NT2/D1 (cell line): ENCODE measurements at regions not wholly inside any gene's neighbourhood (a gene's known extent, or its start where the extent isn't known, plus 50 kb on each side); places are given as distances from the start of the nearest gene placed in this dataset.

Experiments used
- DNase-seq: peaks from one replicate; pipeline ENCODE4 v3.0.0-alpha.2; 2011; ENCODE audit warnings: low read depth, low spot score
- H3K27me3 ChIP-seq: 2 replicates; pipeline ENCODE4 v1.6.0; 2011; ENCODE audit warnings: mild to moderate bottlenecking; ENCODE audit not compliant: insufficient read length, insufficient read depth
- H3K36me3 ChIP-seq: 2 replicates; pipeline ENCODE4 v1.6.1; 2011; ENCODE audit warnings: mild to moderate bottlenecking, low read length, mixed read lengths; ENCODE audit not compliant: insufficient read depth, insufficient read length
- H3K4me1 ChIP-seq: 2 replicates; pipeline ENCODE4 v1.5.1; 2011; ENCODE audit not compliant: insufficient read depth, insufficient read length
- H3K4me3 ChIP-seq: 2 replicates; pipeline ENCODE4 v1.5.1; 2011; ENCODE audit warnings: low read depth; ENCODE audit not compliant: insufficient read length
- H3K9ac ChIP-seq: 2 replicates; pipeline ENCODE4 v1.6.0; 2011; ENCODE audit warnings: low read depth; ENCODE audit not compliant: insufficient read length
- H3K9me3 ChIP-seq: 2 replicates; pipeline ENCODE4 v1.5.1; 2011; ENCODE audit warnings: mild to moderate bottlenecking, low read length; ENCODE audit not compliant: insufficient read depth
- SUZ12 ChIP-seq: IDR thresholded peaks from 2 replicates; pipeline ENCODE4 v1.6.1; 2011; ENCODE audit not compliant: insufficient read length, insufficient read depth; ENCODE audit errors: extremely low read depth
- YY1 ChIP-seq: IDR thresholded peaks from 2 replicates; pipeline ENCODE4 v1.6.1; 2011; ENCODE audit not compliant: insufficient read length, insufficient read depth
- ZNF274 ChIP-seq: IDR thresholded peaks from 2 replicates; pipeline ENCODE4 v1.6.1; 2011; ENCODE audit warnings: mild to moderate bottlenecking, low read depth, low read length

- Histone ChIP-seq H3K9me3 (peaks cover 12% of the 10 kb centered on the region; the same call in 1 of the 2 replicates), H3K4me3 (no peak overlapping the region), H3K4me1 (peaks cover 2% of the 10 kb centered on the region), H3K9ac (no peak overlapping the region), H3K27me3 (no peaks in the 10 kb centered on the region), H3K36me3 (no peaks in the 10 kb centered on the region)
- DNase-seq = no peak
- TF ChIP-seq SUZ12 = no peak
- no peak for TF ChIP-seq ZNF274
- no peak for TF ChIP-seq YY1
Observed at GRCh38 chr14:86279405-86279804, 749.5 kb downstream of the FLRT2 start.

- H3K27me3 ChIP-seq = no peaks in the 10 kb centered on the region
- H3K36me3 ChIP-seq = no peaks in the 10 kb centered on the region
- no peak for TF ChIP-seq SUZ12
- no peak for TF ChIP-seq ZNF274
- TF ChIP-seq YY1 = no peak
- H3K4me3 ChIP-seq = no peak overlapping the region
- H3K4me1 ChIP-seq = no peaks in the 10 kb centered on the region
- no peaks in the 10 kb centered on the region for H3K9me3 ChIP-seq
- H3K9ac ChIP-seq = no peak overlapping the region
- DNase-seq = no peak
Observed at GRCh38 chr14:86257973-86258372, 728.0 kb downstream of the FLRT2 start.

GRCh38 chr14:86243158-86243557 lies 713.2 kb downstream of the FLRT2 start:
- no peaks in the 10 kb centered on the region for H3K9me3 ChIP-seq
- TF ChIP-seq ZNF274 (no peak), SUZ12 (no peak), YY1 (no peak)
- no peak overlapping the region for H3K4me3 ChIP-seq
- no peaks in the 10 kb centered on the region for H3K36me3 ChIP-seq
- no peak overlapping the region for H3K9ac ChIP-seq
- no peaks in the 10 kb centered on the region for H3K4me1 ChIP-seq
- DNase-seq = no peak
- no peaks in the 10 kb centered on the region for H3K27me3 ChIP-seq

GRCh38 chr14:86237733-86238132 lies 707.8 kb downstream of the FLRT2 start:
- H3K9me3 ChIP-seq = no peaks in the 10 kb centered on the region
- TF ChIP-seq SUZ12 (no peak), YY1 (no peak), ZNF274 (no peak)
- no peaks in the 10 kb centered on the region for H3K27me3 ChIP-seq
- DNase-seq = no peak
- no peak overlapping the region for H3K9ac ChIP-seq
- no peak overlapping the region for H3K4me3 ChIP-seq
- H3K4me1 ChIP-seq = no peaks in the 10 kb centered on the region
- H3K36me3 ChIP-seq = no peaks in the 10 kb centered on the region

GRCh38 chr14:86221755-86222154 lies 691.8 kb downstream of the FLRT2 start:
- Histone ChIP-seq H3K36me3 (no peaks in the 10 kb centered on the region), H3K4me1 (no peaks in the 10 kb centered on the region), H3K9ac (no peak overlapping the region), H3K27me3 (no peaks in the 10 kb centered on the region), H3K9me3 (no peaks in the 10 kb centered on the region), H3K4me3 (no peak overlapping the region)
- no peak for DNase-seq
- TF ChIP-seq SUZ12 (no peak), YY1 (no peak), ZNF274 (no peak)

- Histone ChIP-seq H3K9ac (no peak overlapping the region), H3K36me3 (no peaks in the 10 kb centered on the region), H3K9me3 (no peaks in the 10 kb centered on the region), H3K4me1 (no peaks in the 10 kb centered on the region), H3K4me3 (no peak overlapping the region), H3K27me3 (no peaks in the 10 kb centered on the region)
- TF ChIP-seq ZNF274 = no peak
- TF ChIP-seq SUZ12 = no peak
- TF ChIP-seq YY1 = no peak
- DNase-seq = peak; percentile 46
Observed at GRCh38 chr14:86221000-86221399, 691.1 kb downstream of the FLRT2 start.

GRCh38 chr14:86217523-86217922 lies 687.6 kb downstream of the FLRT2 start:
- H3K9me3 ChIP-seq = no peaks in the 10 kb centered on the region
- no peaks in the 10 kb centered on the region for H3K27me3 ChIP-seq
- TF ChIP-seq ZNF274 (no peak), YY1 (no peak), SUZ12 (no peak)
- DNase-seq = no peak
- H3K4me1 ChIP-seq = no peaks in the 10 kb centered on the region
- H3K9ac ChIP-seq = no peak overlapping the region
- no peaks in the 10 kb centered on the region for H3K36me3 ChIP-seq
- H3K4me3 ChIP-seq = no peak overlapping the region

GRCh38 chr14:86203843-86204242 lies 673.9 kb downstream of the FLRT2 start:
- Histone ChIP-seq H3K9ac (no peak overlapping the region), H3K4me1 (no peaks in the 10 kb centered on the region), H3K4me3 (no peak overlapping the region), H3K36me3 (no peaks in the 10 kb centered on the region), H3K9me3 (no peaks in the 10 kb centered on the region), H3K27me3 (no peaks in the 10 kb centered on the region)
- TF ChIP-seq YY1 (no peak), SUZ12 (no peak), ZNF274 (no peak)
- DNase-seq = no peak
